H1 (cell line): ENCODE measurements at regions not wholly inside any gene's neighbourhood (a gene's known extent, or its start where the extent isn't known, plus 50 kb on each side); places are given as distances from the start of the nearest gene placed in this dataset.

Experiments
- CTCF ChIA-PET: fragments of 300-600 bp; sonication (Branson Sonifier 250); formaldehyde crosslinking; loops from one replicate; lab custom pipeline; 2021; ENCODE audit not compliant: partially characterized antibody; lab: Charles Lee
- POLR2A ChIA-PET: fragments of 300-600 bp; sonication (Branson Sonifier 250); formaldehyde crosslinking; loops from one replicate; lab custom pipeline; 2021; ENCODE audit warnings: inconsistent platforms; ENCODE audit not compliant: partially characterized antibody; lab: Charles Lee
- DNase-seq, 2 experiments: peaks; one replicate each; pipeline versions ENCODE4 v3.0.0 to v3.0.0-alpha.2; 2010 to 2022; ENCODE audit warnings: low spot score in 2 of 2, low read depth in 1 of 2, mixed read lengths in 1 of 2
- FAIRE-seq: peaks from 2 replicates; lab custom pipeline; 2011; peaks lifted over from hg19 to GRCh38; lab: Jason Lieb, UNC
- H2AFZ ChIP-seq: 2 replicates; pipeline ENCODE4 v1.8.1; 2012; ENCODE audit warnings: low read length, inconsistent platforms
- H2AK5ac ChIP-seq: 2 replicates; pipeline ENCODE4 v1.6.1; 2013; ENCODE audit warnings: low read depth, low read length
- H2BK120ac ChIP-seq: replicated peaks from 2 replicates; pipeline ENCODE3; 2013; ENCODE audit warnings: low read depth, low read length, inconsistent platforms
- H2BK12ac ChIP-seq: 2 replicates; pipeline ENCODE4 v1.6.1; 2013; ENCODE audit warnings: low read depth, low read length
- H2BK15ac ChIP-seq: 2 replicates; pipeline ENCODE4 v1.6.1; 2013; ENCODE audit warnings: low read length
- H2BK20ac ChIP-seq: 2 replicates; pipeline ENCODE4 v1.6.1; 2013; ENCODE audit warnings: low read length
- H2BK5ac ChIP-seq: 2 replicates; pipeline ENCODE4 v1.6.1; 2013; ENCODE audit warnings: low read depth, low read length
- H3K14ac ChIP-seq: 2 replicates; pipeline ENCODE4 v1.6.1; 2013; ENCODE audit warnings: inconsistent platforms; ENCODE audit not compliant: insufficient read length
- H3K18ac ChIP-seq: 2 replicates; pipeline ENCODE4 v1.6.1; 2013; ENCODE audit warnings: low read length; ENCODE audit errors: extremely low read depth
- H3K23ac ChIP-seq: 2 replicates; pipeline ENCODE4 v1.6.1; 2013; ENCODE audit warnings: inconsistent platforms; ENCODE audit not compliant: insufficient read length
- H3K23me2 ChIP-seq: 2 replicates; pipeline ENCODE4 v1.6.1; 2013; ENCODE audit warnings: low read depth, low read length
- H3K27ac ChIP-seq: 2 replicates; pipeline ENCODE4 v1.6.1; 2011; ENCODE audit warnings: low read depth, low read length, inconsistent platforms
- H3K27me3 ChIP-seq, 4 experiments: replicated peaks in 1 of 4; 1 replicate in 1 of 4; 2 replicates in 3 of 4; pipeline versions ENCODE4 v1.6.1 to v1.8.1; 2011 to 2013; ENCODE audit warnings: low read length in 3 of 4, mild to moderate bottlenecking in 3 of 4, inconsistent platforms in 2 of 4, mixed read lengths in 2 of 4, moderate library complexity in 1 of 4; ENCODE audit not compliant: control insufficient read depth in 3 of 4, insufficient read depth in 3 of 4; ENCODE audit errors: extremely low read depth in 1 of 4
- H3K36me3 ChIP-seq, 4 experiments: 2 replicates each; pipeline versions ENCODE4 v1.6.1 to v1.8.1; 2011 to 2013; ENCODE audit warnings: mild to moderate bottlenecking in 4 of 4, low read length in 3 of 4, moderate library complexity in 2 of 4, control low read depth in 1 of 4, inconsistent platforms in 1 of 4; ENCODE audit not compliant: insufficient read depth in 4 of 4, control insufficient read depth in 2 of 4
- H3K4ac ChIP-seq: replicated peaks from 2 replicates; pipeline ENCODE3; 2013; ENCODE audit warnings: low read length, low read depth, mixed read lengths, inconsistent platforms; ENCODE audit not compliant: insufficient read length
- H3K4me1 ChIP-seq, 4 experiments: replicated peaks in 1 of 4; 1 replicate in 1 of 4; 2 replicates in 3 of 4; pipeline versions ENCODE4 v1.6.1 to v1.8.1; 2011 to 2013; ENCODE audit warnings: low read length in 3 of 4, inconsistent platforms in 2 of 4, mixed read lengths in 1 of 4; ENCODE audit not compliant: insufficient read depth in 4 of 4, control insufficient read depth in 3 of 4
- H3K4me2 ChIP-seq, 2 experiments: 2 replicates each; pipeline versions ENCODE4 v1.6.1 to v1.8.1; 2011 to 2013; ENCODE audit warnings: low read depth in 2 of 2, low read length in 2 of 2, control low read depth in 1 of 2, inconsistent platforms in 1 of 2, mild to moderate bottlenecking in 1 of 2; ENCODE audit not compliant: insufficient read depth in 1 of 2
- H3K4me3 ChIP-seq, 4 experiments: fragments of 200-600, 300-600 bp in 1 of 4; sonication (generic), shearing (Covaris generic), sonication (Bioruptor Twin) in 1 of 4; 2 replicates each; pipeline versions ENCODE4 v1.5.1 to v1.8.1; 2011 to 2016; ENCODE audit warnings: low read length in 4 of 4, low read depth in 3 of 4, control low read depth in 2 of 4, inconsistent platforms in 2 of 4, mild to moderate bottlenecking in 2 of 4, mixed read lengths in 1 of 4, moderate library complexity in 1 of 4; ENCODE audit not compliant: insufficient read depth in 2 of 4; ENCODE audit errors: extremely low read depth in 1 of 4
- H3K56ac ChIP-seq: replicated peaks from 2 replicates; pipeline ENCODE3; 2013; ENCODE audit warnings: low read depth, mild to moderate bottlenecking, mixed read lengths, low read length, inconsistent platforms; ENCODE audit not compliant: insufficient read length
- H3K79me1 ChIP-seq: 2 replicates; pipeline ENCODE4 v1.6.1; 2013; ENCODE audit warnings: low read depth, low read length, control low read depth
- H3K79me2 ChIP-seq, 2 experiments: 2 replicates each; pipeline versions ENCODE4 v1.6.1 to v1.8.1; 2012 to 2013; ENCODE audit warnings: low read length in 2 of 2, mild to moderate bottlenecking in 2 of 2, inconsistent platforms in 1 of 2; ENCODE audit not compliant: insufficient read depth in 2 of 2, control insufficient read depth in 1 of 2
- H3K9ac ChIP-seq, 4 experiments: replicated peaks in 1 of 4; 1 replicate in 1 of 4; 2 replicates in 3 of 4; pipeline versions ENCODE4 v1.6.1 to v1.8.1; 2011 to 2013; ENCODE audit warnings: low read depth in 3 of 4, low read length in 3 of 4, control low read depth in 2 of 4, mild to moderate bottlenecking in 2 of 4, moderate library complexity in 2 of 4, inconsistent platforms in 1 of 4; ENCODE audit errors: extremely low read depth in 1 of 4
- H3K9me3 ChIP-seq, 2 experiments: 2 replicates each; pipeline versions ENCODE4 v1.6.1 to v1.8.1; 2012 to 2013; ENCODE audit warnings: mild to moderate bottlenecking in 2 of 2, moderate library complexity in 2 of 2, control low read depth in 1 of 2, inconsistent platforms in 1 of 2, low read depth in 1 of 2, low read length in 1 of 2, mixed read lengths in 1 of 2; ENCODE audit not compliant: insufficient read depth in 2 of 2
- H4K20me1 ChIP-seq, 2 experiments: replicated peaks in 1 of 2; 2 replicates each; pipeline versions ENCODE3 to v1.8.1; 2011 to 2013; ENCODE audit warnings: inconsistent platforms in 2 of 2, low read length in 2 of 2, mild to moderate bottlenecking in 1 of 2; ENCODE audit not compliant: insufficient read depth in 2 of 2, control insufficient read depth in 1 of 2
- H4K5ac ChIP-seq: 2 replicates; pipeline ENCODE4 v1.6.1; 2013; ENCODE audit warnings: low read length, low read depth, mixed read lengths, inconsistent platforms; ENCODE audit not compliant: insufficient read length
- H4K8ac ChIP-seq: 2 replicates; pipeline ENCODE4 v1.8.0; 2013; ENCODE audit warnings: mild to moderate bottlenecking, moderate library complexity, low read length, inconsistent platforms; ENCODE audit not compliant: insufficient read depth; ENCODE audit errors: extremely low read depth
- H4K91ac ChIP-seq: replicated peaks from 2 replicates; pipeline ENCODE3; 2013; ENCODE audit warnings: low read length, mixed read lengths, inconsistent platforms; ENCODE audit not compliant: insufficient read length
- WGBS, 2 experiments: shearing (Covaris generic) in 1 of 2; methylation state at CpG; one replicate each; pipeline versions ENCODE4 v1.1.6 to v1.1.7; 2013 to 2015; ENCODE audit warnings: low lambda C conversion rate in 2 of 2, mixed read lengths in 2 of 2, inconsistent platforms in 1 of 2, low coverage in 1 of 2, missing lambda C conversion rate in 1 of 2; ENCODE audit not compliant: insufficient replicate concordance in 2 of 2, insufficient coverage in 1 of 2, insufficient read length in 1 of 2; ENCODE audit errors: extremely low coverage in 1 of 2, missing lambda C conversion rate in 1 of 2; 5-methylcytosine and 5-hydroxymethylcytosine counted together
- TF ChIP-seq, protein P1 (sequence below): IDR thresholded peaks from 2 replicates; pipeline ENCODE4 v1.6.1; 2011; ENCODE audit warnings: low read depth, mild to moderate bottlenecking, low read length; ENCODE audit not compliant: insufficient read depth

DNA sequence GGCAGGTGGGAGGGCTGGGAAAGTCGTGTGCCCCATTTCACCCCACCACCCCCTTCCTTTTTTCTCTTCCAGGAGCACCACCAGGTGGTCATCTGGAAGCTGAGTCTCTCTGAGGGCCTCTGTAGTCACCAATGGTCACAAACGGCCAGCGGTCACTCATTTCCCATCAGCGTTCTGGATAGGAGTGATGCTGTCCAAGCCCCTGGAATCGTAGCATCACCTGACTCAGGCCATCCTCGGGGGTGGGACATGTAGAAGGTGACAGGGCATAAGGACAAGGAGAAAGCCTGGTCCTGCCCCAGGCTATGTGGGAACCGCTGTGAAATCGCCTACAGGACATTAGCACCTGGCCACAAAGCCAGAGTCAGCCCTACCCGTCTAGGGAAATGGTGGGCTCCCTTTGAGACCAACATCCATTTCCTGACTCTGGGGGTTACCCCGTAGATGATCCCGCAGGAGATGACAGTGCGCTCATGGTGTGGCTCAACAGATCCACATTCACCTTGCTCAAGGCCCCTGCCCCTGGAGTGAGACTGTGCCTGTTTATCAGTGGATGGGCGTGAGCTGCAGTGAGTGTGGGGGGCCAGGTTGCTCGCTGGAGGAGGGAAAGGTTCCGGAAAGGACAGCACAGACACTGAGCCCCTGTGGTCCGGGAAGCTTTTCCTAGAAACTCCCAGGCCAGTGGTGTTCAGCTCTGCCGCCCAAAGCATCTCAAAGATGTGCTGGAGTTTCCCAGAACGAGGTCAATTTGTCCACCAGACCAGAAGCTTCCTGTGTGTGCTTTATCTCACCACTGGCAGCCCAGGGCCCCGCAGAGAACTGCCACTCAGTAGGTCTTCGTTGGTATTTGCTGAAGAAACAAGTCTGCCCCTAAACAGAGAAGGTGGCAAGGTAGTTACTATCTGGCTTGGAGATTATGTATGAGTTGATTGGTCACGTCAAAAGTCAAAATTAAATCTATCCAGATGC, 61.1 kb upstream of the UNC5A start:
- Histone ChIP-seq H3K56ac (no peak overlapping the region), H2AFZ (no peak overlapping the region), H3K18ac (no peak overlapping the region), H3K23ac (no peak overlapping the region), H2BK12ac (peak overlapping the region; percentile 6; the same call in 1 of the 2 replicates), H3K27me3 (peaks cover 0 to 2% (median under 1%) of the 10 kb centered on the region in 4 experiments; a peak in 4 of 7 replicates), H3K4me1 (peaks cover 0 to 19% (median 13%) of the 10 kb centered on the region in 4 experiments; a peak in 6 of 7 replicates), H2BK5ac (no peak overlapping the region), H4K20me1 (no peaks in the 10 kb centered on the region), H3K14ac (no peak overlapping the region), H3K4ac (no peak overlapping the region), H3K4me3 (no peak overlapping the region), H3K36me3 (no peaks in the 10 kb centered on the region), H3K9me3 (no peaks in the 10 kb centered on the region), H3K27ac (no peak overlapping the region), H2BK15ac (no peak overlapping the region), H3K79me1 (no peaks in the 10 kb centered on the region), H4K5ac (no peak overlapping the region), H3K4me2 (no peak overlapping the region), H2BK120ac (no peak overlapping the region), H2BK20ac (no peak overlapping the region), H2AK5ac (no peak overlapping the region), H4K8ac (peak overlapping the region; percentile 31; the same call in 1 of the 2 replicates), H3K79me2 (no peaks in the 10 kb centered on the region), H3K9ac (no peak overlapping the region), H4K91ac (no peak overlapping the region), H3K23me2 (peaks cover 3% of the 10 kb centered on the region; the same call in 1 of the 2 replicates)
- 89% methylated on average over 20 of the region's 21 CpGs; no CpG with 5 or more reads in 1 of the 2 experiments for WGBS, 2 experiments
- ChIA-PET CTCF (interaction anchor here (0.9 to 5.3 kb wide), 8 partner anchors 11 to 161 kb away, joined by 3 to 22 read pairs (median 4); no protein-coding TSS in a partner anchor), POLR2A (interaction anchor here (0.6 kb wide), 1 partner anchor 114 kb away, joined by 3 read pairs; no protein-coding TSS in a partner anchor)
- TF ChIP-seq, protein P1, sequence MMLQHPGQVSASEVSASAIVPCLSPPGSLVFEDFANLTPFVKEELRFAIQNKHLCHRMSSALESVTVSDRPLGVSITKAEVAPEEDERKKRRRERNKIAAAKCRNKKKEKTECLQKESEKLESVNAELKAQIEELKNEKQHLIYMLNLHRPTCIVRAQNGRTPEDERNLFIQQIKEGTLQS = no peak
- peak in 1 of 2 experiments; percentile 41 for DNase-seq
- no peak for FAIRE-seq
